NCI-H2196 (cell line): ENCODE measurements at regions not wholly inside any gene's neighbourhood (a gene's known extent, or its start where the extent isn't known, plus 50 kb on each side); places are given as distances from the start of the nearest gene placed in this dataset.
"Not testable (repeated sequence)": the region's sequence is repeated elsewhere in the genome, so short reads cannot be mapped to it uniquely, and the experiment has no call there.

Experiments
- DNase-seq: peaks from one replicate; lab custom pipeline; 2025; ENCODE audit not compliant: unreplicated experiment; lab: John Stamatoyannopoulos, UW

- no peak for DNase-seq
Measured at GRCh38 chr15:25624504-25625177, 185.8 kb upstream of the UBE3A start.

GRCh38 chr15:25623708-25624107 lies 184.9 kb upstream of the UBE3A start:
- no peak for DNase-seq

- DNase-seq = no peak
Measured at GRCh38 chr15:25620466-25620865, 181.6 kb upstream of the UBE3A start.

GRCh38 chr15:25619761-25620160 lies 180.9 kb upstream of the UBE3A start:
- no peak for DNase-seq

GRCh38 chr15:25619076-25619475 lies 180.3 kb upstream of the UBE3A start:
- DNase-seq = no peak

GRCh38 chr15:25618161-25618560 lies 179.3 kb upstream of the UBE3A start:
- DNase-seq = no peak

- no peak for DNase-seq
Measured at GRCh38 chr15:25616471-25616870, 177.6 kb upstream of the UBE3A start.

- no peak for DNase-seq
Measured at GRCh38 chr15:25613134-25613533, 174.3 kb upstream of the UBE3A start.

GRCh38 chr15:25611603-25612002 lies 172.8 kb upstream of the UBE3A start:
- no peak for DNase-seq

GRCh38 chr15:25609371-25609770 lies 170.5 kb upstream of the UBE3A start:
- DNase-seq = no peak

- DNase-seq = no peak
Measured at GRCh38 chr15:25608926-25609325, 170.1 kb upstream of the UBE3A start.

- DNase-seq = no peak
Measured at GRCh38 chr15:25605151-25605550, 166.3 kb upstream of the UBE3A start.

- DNase-seq = no peak
Measured at GRCh38 chr15:25600751-25601150, 161.9 kb upstream of the UBE3A start.

- DNase-seq = no peak
Measured at GRCh38 chr15:25597571-25597970, 158.7 kb upstream of the UBE3A start.

GRCh38 chr15:25596644-25597562 lies 158.1 kb upstream of the UBE3A start:
- DNase-seq = no peak

GRCh38 chr15:25587616-25588340 lies 149.0 kb upstream of the UBE3A start:
- no peak for DNase-seq

- no peak for DNase-seq
Measured at GRCh38 chr15:25582886-25583285, 144.1 kb upstream of the UBE3A start.

GRCh38 chr15:25579127-25579526 lies 140.3 kb upstream of the UBE3A start:
- no peak for DNase-seq

GRCh38 chr15:25572191-25572590 lies 133.4 kb upstream of the UBE3A start:
- DNase-seq = no peak

- no peak for DNase-seq
Measured at GRCh38 chr15:25568751-25569150, 129.9 kb upstream of the UBE3A start.

- not testable (repeated sequence) for DNase-seq
Measured at GRCh38 chr15:25566545-25566944, 127.7 kb upstream of the UBE3A start.
